Gastroesophageal sphincter (tissue), 4 donors: ENCODE measurements at regions not wholly inside any gene's neighbourhood (a gene's known extent, or its start where the extent isn't known, plus 50 kb on each side); places are given as distances from the start of the nearest gene placed in this dataset.

Experiments
- ATAC-seq: fragments of 150-250 bp; one replicate; pipeline ENCODE4 v1.9.1; 2016; ENCODE audit warnings: mild to moderate bottlenecking, moderate library complexity
- H3K27ac ChIP-seq, 4 donors: fragments of 200-600 bp; sonication (generic) in 3 of 4; 1 replicate in 3 of 4; 2 replicates in 1 of 4; pipeline ENCODE4 v1.5.1; 2016 to 2019
- H3K27me3 ChIP-seq: fragments of 200-600 bp; sonication (generic); one replicate; pipeline ENCODE4 v1.5.1; 2019
- H3K36me3 ChIP-seq, 2 donors: fragments of 200-600 bp; sonication (generic); one replicate each; pipeline ENCODE4 v1.5.1; 2019; ENCODE audit warnings: control low read depth in 1 of 2
- H3K4me1 ChIP-seq, 3 donors: fragments of 200-600 bp; sonication (generic); 1 replicate in 2 of 3; 2 replicates in 1 of 3; pipeline ENCODE4 v1.5.1; 2016 to 2019; ENCODE audit warnings: control low read depth in 2 of 3
- H3K4me3 ChIP-seq, 2 donors: fragments of 200-600 bp; sonication (generic); one replicate each; pipeline ENCODE4 v1.5.1; 2019; ENCODE audit warnings: mild to moderate bottlenecking in 1 of 2, moderate library complexity in 1 of 2
- H3K9me3 ChIP-seq, 3 donors: fragments of 200-600 bp; sonication (generic); one replicate each; pipeline ENCODE4 v1.5.1; 2017 to 2019; ENCODE audit warnings: control low read depth in 2 of 3
- CTCF ChIP-seq, 4 experiments: fragments of 200-600 bp in 2 of 4; fragments of 450-650 bp in 2 of 4; sonication (generic) in 1 of 4; IDR thresholded peaks; one replicate each; pipeline ENCODE4 v1.5.1; 2017 to 2019; ENCODE audit warnings: antibody characterized with exemption in 4 of 4, mild to moderate bottlenecking in 2 of 4, moderate library complexity in 2 of 4
- EP300 ChIP-seq: sonication (generic); formaldehyde crosslinking; IDR thresholded peaks from one replicate; pipeline ENCODE4 v1.6.1; 2017; ENCODE audit warnings: antibody characterized with exemption, mild to moderate bottlenecking
- POLR2A ChIP-seq, 2 donors: fragments of 450-650 bp; IDR thresholded peaks; one replicate each; pipeline ENCODE4 v1.6.1; 2017; ENCODE audit warnings: antibody characterized with exemption in 2 of 2, mild to moderate bottlenecking in 2 of 2, moderate library complexity in 1 of 2
- POLR2AphosphoS5 ChIP-seq: sonication (generic); formaldehyde crosslinking; IDR thresholded peaks from one replicate; pipeline ENCODE4 v1.6.1; 2017; ENCODE audit warnings: antibody characterized with exemption
- WGBS, 2 donors: methylation state at CpG; one replicate each; pipeline ENCODE4 v1.1.5; 2018; ENCODE audit warnings: low coverage in 1 of 2; 5-methylcytosine and 5-hydroxymethylcytosine counted together

- Histone ChIP-seq H3K4me3 (peak overlapping the region in 1 of 2 donors; percentile 45), H3K27me3 (peaks cover 31% of the 10 kb centered on the region), H3K36me3 (no peaks in the 10 kb centered on the region), H3K27ac (no peak overlapping the region), H3K9me3 (no peaks in the 10 kb centered on the region), H3K4me1 (peaks cover 0 to 11% (median 6%) of the 10 kb centered on the region in 3 donors)
- 3 to 25% methylated on average over 2 to 19 of the region's 46 CpGs for WGBS, 2 donors
- TF ChIP-seq POLR2A (IDR thresholded peaks at IDR 0.05) (no peak), CTCF (IDR thresholded peaks at IDR 0.05) (no peak), EP300 (no peak), POLR2AphosphoS5 (no peak)
- peak; percentile 48 for ATAC-seq
Measured at GRCh38 chr12:107903341-107904061, 129.0 kb downstream of the ASCL4 start.

DNA sequence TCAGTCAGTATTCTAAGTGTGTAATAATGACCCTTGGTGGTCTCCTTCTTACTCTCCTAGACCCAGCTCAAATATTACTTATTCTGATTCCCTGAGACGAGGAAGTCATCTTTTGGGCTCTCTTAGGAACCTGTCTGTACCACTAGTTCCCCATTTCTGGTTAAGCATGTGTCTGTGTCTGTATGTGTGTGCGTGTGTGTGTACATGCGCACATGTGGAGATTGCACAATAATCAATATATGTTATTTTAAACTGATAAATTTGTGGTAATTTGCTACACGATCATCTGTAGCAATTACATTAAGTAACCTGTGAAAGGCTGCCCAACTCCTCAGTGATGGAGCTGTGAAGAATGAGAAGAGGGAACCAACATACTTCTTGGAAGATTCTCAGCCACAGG lies 132.2 kb downstream of the ASCL4 start:
- WGBS, 2 donors = 76 to 86% methylated on average over 4 of the region's 4 CpGs
- no peak for ATAC-seq
- Histone ChIP-seq H3K4me3 (no peak overlapping the region), H3K9me3 (no peaks in the 10 kb centered on the region), H3K36me3 (no peaks in the 10 kb centered on the region), H3K4me1 (peaks cover 0 to 11% (median 6%) of the 10 kb centered on the region in 3 donors), H3K27me3 (peaks cover 59% of the 10 kb centered on the region), H3K27ac (no peak overlapping the region)
- TF ChIP-seq POLR2A (IDR thresholded peaks at IDR 0.05) = no peak

GRCh38 chr12:107912421-107913004 lies 138.0 kb downstream of the ASCL4 start:
- no peak overlapping the region for H3K27ac ChIP-seq
- TF ChIP-seq CTCF (IDR thresholded peaks at IDR 0.05) (peak in 2 of 4 experiments; percentile 31 to 61), POLR2AphosphoS5 (no peak), EP300 (no peak)
- WGBS, 2 donors = 0% methylated on average over 4 to 10 of the region's 22 CpGs
- ATAC-seq = peak; percentile 48
- H3K4me1 ChIP-seq = peaks cover 0 to 11% (median 0%) of the 10 kb centered on the region in 3 donors
- peak overlapping the region in 1 of 2 donors; percentile 23 for H3K4me3 ChIP-seq
- no peaks in the 10 kb centered on the region for H3K36me3 ChIP-seq
- H3K27me3 ChIP-seq = peaks cover 40% of the 10 kb centered on the region
- H3K9me3 ChIP-seq = no peaks in the 10 kb centered on the region

DNA sequence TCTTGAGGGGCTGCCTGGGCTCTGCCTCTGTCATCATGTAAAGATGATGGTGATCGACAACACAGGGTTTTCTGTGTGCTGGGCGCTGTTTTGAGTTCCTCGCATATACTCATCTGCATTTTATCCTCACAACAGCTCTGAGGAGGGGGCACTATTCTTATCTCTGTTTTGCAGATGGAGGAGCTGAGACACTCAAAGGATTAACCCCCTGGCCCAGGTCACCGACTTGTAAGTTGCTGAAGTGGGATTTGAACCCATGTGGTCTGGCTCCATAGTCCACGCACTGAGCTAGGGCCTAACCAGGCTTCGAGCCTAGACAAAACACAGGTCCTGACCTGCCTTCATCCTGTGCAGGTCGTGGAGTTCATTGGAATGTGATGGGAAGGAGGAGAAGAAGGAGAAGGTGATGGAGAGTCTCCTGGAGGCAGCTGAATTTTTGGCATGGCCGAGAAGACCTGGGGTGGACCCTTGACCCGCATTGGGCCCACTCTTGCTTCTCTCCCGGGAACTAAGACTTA lies 140.0 kb downstream of the ASCL4 start:
- no peak for ATAC-seq
- WGBS, 2 donors = 54 to 80% methylated on average over 2 to 4 of the region's 10 CpGs

More for the DNA sequence above, 140.0 kb downstream of the ASCL4 start:
- Histone ChIP-seq H3K36me3 (no peaks in the 10 kb centered on the region), H3K4me1 (peaks cover 0 to 11% (median 0%) of the 10 kb centered on the region in 3 donors), H3K27ac (no peak overlapping the region), H3K27me3 (peaks cover 44% of the 10 kb centered on the region), H3K9me3 (no peaks in the 10 kb centered on the region), H3K4me3 (no peak overlapping the region)
- TF ChIP-seq POLR2AphosphoS5 = no peak
- no peak for TF ChIP-seq CTCF (IDR thresholded peaks at IDR 0.05)
- no peak for TF ChIP-seq EP300
- TF ChIP-seq POLR2A (IDR thresholded peaks at IDR 0.05) = no peak
